Gastrocnemius medialis (tissue), 4 donors: ENCODE measurements at regions not wholly inside any gene's neighbourhood (a gene's known extent, or its start where the extent isn't known, plus 50 kb on each side); places are given as distances from the start of the nearest gene placed in this dataset.

ENCODE experiments used
- ATAC-seq, 2 donors: fragments of 150-250 bp; one replicate each; pipeline ENCODE4 v1.9.1; 2016
- DNase-seq, 2 donors: peaks; one replicate each; pipeline ENCODE4 v3.0.0-alpha.2; 2019
- H3K27ac ChIP-seq, 4 donors: fragments of 200-600 bp; sonication (generic); 1 replicate in 1 of 4; 2 replicates in 3 of 4; pipeline ENCODE4 v1.5.1; 2016 to 2018; ENCODE audit warnings: mild to moderate bottlenecking in 2 of 4, moderate library complexity in 1 of 4
- H3K27me3 ChIP-seq, 3 donors: fragments of 200-600 bp; sonication (generic) in 2 of 3; 1 replicate in 1 of 3; 2 replicates in 2 of 3; pipeline versions ENCODE4 v1.5.1 to v1.6.0; 2016 to 2019; ENCODE audit warnings: mild to moderate bottlenecking in 1 of 3, moderate library complexity in 1 of 3
- H3K36me3 ChIP-seq, 2 donors: fragments of 200-600 bp; sonication (generic) in 1 of 2; one replicate each; pipeline ENCODE4 v1.5.1; 2017 to 2018
- H3K4me1 ChIP-seq, 2 donors: fragments of 200-600 bp; sonication (generic) in 1 of 2; one replicate each; pipeline ENCODE4 v1.5.1; 2016 to 2017; ENCODE audit warnings: mild to moderate bottlenecking in 2 of 2
- H3K4me3 ChIP-seq, 4 donors: fragments of 200-600 bp; sonication (generic) in 3 of 4; 1 replicate in 1 of 4; 2 replicates in 3 of 4; pipeline ENCODE4 v1.5.1; 2016 to 2019; ENCODE audit warnings: mild to moderate bottlenecking in 2 of 4
- H3K9me3 ChIP-seq, 3 donors: fragments of 200-600 bp; sonication (generic) in 2 of 3; 1 replicate in 1 of 3; 2 replicates in 2 of 3; pipeline ENCODE4 v1.5.1; 2016 to 2019
- POLR2A ChIP-seq, 2 donors: fragments of 450-650 bp; IDR thresholded peaks; one replicate each; pipeline ENCODE4 v1.6.1; 2017; ENCODE audit warnings: antibody characterized with exemption in 2 of 2, mild to moderate bottlenecking in 2 of 2, moderate library complexity in 2 of 2
- in situ Hi-C, 4 donors: fragments of 200-750 bp; cut with MboI; loops; one replicate each; pipeline versions ENCODE4 v1.15.0 to v1.8.0; 2017; ENCODE audit warnings: low sequenced_read_pairs in 4 of 4
- intact Hi-C: fragments of 100-400 bp; cut with DNase I; formaldehyde crosslinking; loops from one replicate; pipeline ENCODE4 v1.15.1; 2023; ENCODE audit warnings: low total_unique reads
- TF ChIP-seq, protein P1 (sequence below), 5 experiments: fragments of 450-650 bp in 3 of 5; fragments of 200-600 bp in 2 of 5; sonication (generic) in 2 of 5; IDR thresholded peaks in 4 of 5; conservative IDR thresholded peaks in 1 of 5; 1 replicate in 4 of 5; 2 replicates in 1 of 5; pipeline ENCODE4 v1.5.1; 2016 to 2019; ENCODE audit warnings: antibody characterized with exemption in 5 of 5, mild to moderate bottlenecking in 3 of 5, moderate library complexity in 3 of 5

GRCh38 chr14:98974113-98974512, 297.9 kb downstream of the BCL11B start:
- Histone ChIP-seq H3K4me3 (no peak overlapping the region), H3K9me3 (peaks cover 0 to 8% (median 3%) of the 10 kb centered on the region in 3 donors), H3K36me3 (no peaks in the 10 kb centered on the region), H3K27ac (no peak overlapping the region), H3K27me3 (no peaks in the 10 kb centered on the region), H3K4me1 (no peaks in the 10 kb centered on the region)
- no peak for TF ChIP-seq POLR2A (IDR thresholded peaks at IDR 0.05)
- TF ChIP-seq, protein P1, sequence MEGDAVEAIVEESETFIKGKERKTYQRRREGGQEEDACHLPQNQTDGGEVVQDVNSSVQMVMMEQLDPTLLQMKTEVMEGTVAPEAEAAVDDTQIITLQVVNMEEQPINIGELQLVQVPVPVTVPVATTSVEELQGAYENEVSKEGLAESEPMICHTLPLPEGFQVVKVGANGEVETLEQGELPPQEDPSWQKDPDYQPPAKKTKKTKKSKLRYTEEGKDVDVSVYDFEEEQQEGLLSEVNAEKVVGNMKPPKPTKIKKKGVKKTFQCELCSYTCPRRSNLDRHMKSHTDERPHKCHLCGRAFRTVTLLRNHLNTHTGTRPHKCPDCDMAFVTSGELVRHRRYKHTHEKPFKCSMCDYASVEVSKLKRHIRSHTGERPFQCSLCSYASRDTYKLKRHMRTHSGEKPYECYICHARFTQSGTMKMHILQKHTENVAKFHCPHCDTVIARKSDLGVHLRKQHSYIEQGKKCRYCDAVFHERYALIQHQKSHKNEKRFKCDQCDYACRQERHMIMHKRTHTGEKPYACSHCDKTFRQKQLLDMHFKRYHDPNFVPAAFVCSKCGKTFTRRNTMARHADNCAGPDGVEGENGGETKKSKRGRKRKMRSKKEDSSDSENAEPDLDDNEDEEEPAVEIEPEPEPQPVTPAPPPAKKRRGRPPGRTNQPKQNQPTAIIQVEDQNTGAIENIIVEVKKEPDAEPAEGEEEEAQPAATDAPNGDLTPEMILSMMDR (IDR thresholded peaks at IDR 0.05 in 4 of 5, conservative IDR thresholded peaks at IDR 0.05 in 1 of 5) = no peak
- ATAC-seq (no peak), DNase-seq (no peak)
- intact Hi-C loops (no loop called here), in situ Hi-C loops (no loop called here)

- in situ Hi-C loops = no loop called here
- intact Hi-C loops = no loop called here
- DNase-seq (no peak), ATAC-seq (no peak)
- Histone ChIP-seq H3K4me3 (no peak overlapping the region), H3K27me3 (no peaks in the 10 kb centered on the region), H3K9me3 (peaks cover 0 to 8% (median 3%) of the 10 kb centered on the region in 3 donors), H3K27ac (no peak overlapping the region), H3K4me1 (no peaks in the 10 kb centered on the region), H3K36me3 (no peaks in the 10 kb centered on the region)
- TF ChIP-seq POLR2A (IDR thresholded peaks at IDR 0.05) = no peak
- TF ChIP-seq, protein P1 (IDR thresholded peaks at IDR 0.05 in 4 of 5, conservative IDR thresholded peaks at IDR 0.05 in 1 of 5) = no peak
Observed at GRCh38 chr14:98976271-98976670, 295.7 kb downstream of the BCL11B start.

DNA sequence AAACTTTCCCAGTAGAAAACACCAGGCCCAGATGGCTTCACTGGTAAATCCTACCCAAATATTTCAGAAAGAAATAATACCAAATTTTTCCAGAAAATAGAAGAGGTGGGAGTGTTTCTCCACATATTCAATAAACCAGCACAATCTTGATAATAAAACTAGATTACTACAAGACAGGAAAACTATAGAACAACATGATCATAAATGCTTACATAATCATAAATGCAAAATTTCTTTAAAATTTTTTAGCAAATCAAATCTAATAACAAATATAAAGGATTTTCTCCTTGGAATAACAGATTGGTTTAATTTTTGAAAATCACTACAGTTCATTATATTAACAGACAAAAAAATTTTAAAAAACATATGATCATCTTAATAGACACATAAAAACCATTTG, 294.5 kb downstream of the BCL11B start:
- no peaks in the 10 kb centered on the region for H3K36me3 ChIP-seq
- no peaks in the 10 kb centered on the region for H3K27me3 ChIP-seq
- peaks cover 0 to 8% (median 3%) of the 10 kb centered on the region in 3 donors for H3K9me3 ChIP-seq
- in situ Hi-C loops = no loop called here
- DNase-seq = no peak
- ATAC-seq = no peak
- TF ChIP-seq POLR2A (IDR thresholded peaks at IDR 0.05) = no peak
- TF ChIP-seq, protein P1 (IDR thresholded peaks at IDR 0.05 in 4 of 5, conservative IDR thresholded peaks at IDR 0.05 in 1 of 5) = no peak
- no peak overlapping the region for H3K4me3 ChIP-seq
- intact Hi-C loops = no loop called here
- no peak overlapping the region for H3K27ac ChIP-seq
- no peaks in the 10 kb centered on the region for H3K4me1 ChIP-seq

DNA sequence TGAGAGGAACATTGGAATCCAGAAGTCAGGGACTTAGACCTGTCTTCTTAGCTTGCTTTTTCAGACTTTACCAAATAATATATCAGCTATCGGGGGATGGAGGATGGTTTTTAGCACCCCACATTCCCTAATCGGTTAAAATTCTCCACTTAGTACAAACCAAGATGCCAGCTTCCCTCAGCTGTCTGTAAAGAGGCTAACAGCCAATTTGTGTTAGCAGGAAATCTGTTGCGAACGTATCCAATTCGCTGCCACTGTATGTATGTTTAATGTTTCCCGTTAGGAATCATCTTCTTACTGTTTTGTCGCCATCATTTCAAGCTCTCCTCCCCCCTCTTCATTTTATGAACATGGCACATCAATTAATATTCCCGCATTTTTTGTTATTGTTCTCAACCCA, 289.0 kb downstream of the BCL11B start:
- Histone ChIP-seq H3K9me3 (peaks cover 0 to 3% (median 1%) of the 10 kb centered on the region in 3 donors), H3K4me1 (no peaks in the 10 kb centered on the region), H3K4me3 (no peak overlapping the region), H3K27ac (no peak overlapping the region), H3K27me3 (no peaks in the 10 kb centered on the region), H3K36me3 (no peaks in the 10 kb centered on the region)
- TF ChIP-seq, protein P1 (IDR thresholded peaks at IDR 0.05 in 4 of 5, conservative IDR thresholded peaks at IDR 0.05 in 1 of 5) = no peak
- no peak for TF ChIP-seq POLR2A (IDR thresholded peaks at IDR 0.05)
- intact Hi-C loops (no loop called here), in situ Hi-C loops (no loop called here)
- DNase-seq (no peak), ATAC-seq (no peak)

- in situ Hi-C loops = no loop called here
- TF ChIP-seq, protein P1 (IDR thresholded peaks at IDR 0.05 in 4 of 5, conservative IDR thresholded peaks at IDR 0.05 in 1 of 5) = no peak
- TF ChIP-seq POLR2A (IDR thresholded peaks at IDR 0.05) = no peak
- no peak overlapping the region for H3K27ac ChIP-seq
- DNase-seq = no peak
- no peak for ATAC-seq
- intact Hi-C loops = no loop called here
- no peaks in the 10 kb centered on the region for H3K36me3 ChIP-seq
- no peaks in the 10 kb centered on the region for H3K4me1 ChIP-seq
- no peak overlapping the region for H3K4me3 ChIP-seq
- H3K27me3 ChIP-seq = no peaks in the 10 kb centered on the region
- no peaks in the 10 kb centered on the region for H3K9me3 ChIP-seq
Observed at GRCh38 chr14:98984027-98984718, 287.8 kb downstream of the BCL11B start.
